ENCODE measurements at regions not wholly inside any gene's neighbourhood (a gene's known extent, or its start where the extent isn't known, plus 50 kb on each side); places are given as distances from the start of the nearest gene placed in this dataset.

DNA sequence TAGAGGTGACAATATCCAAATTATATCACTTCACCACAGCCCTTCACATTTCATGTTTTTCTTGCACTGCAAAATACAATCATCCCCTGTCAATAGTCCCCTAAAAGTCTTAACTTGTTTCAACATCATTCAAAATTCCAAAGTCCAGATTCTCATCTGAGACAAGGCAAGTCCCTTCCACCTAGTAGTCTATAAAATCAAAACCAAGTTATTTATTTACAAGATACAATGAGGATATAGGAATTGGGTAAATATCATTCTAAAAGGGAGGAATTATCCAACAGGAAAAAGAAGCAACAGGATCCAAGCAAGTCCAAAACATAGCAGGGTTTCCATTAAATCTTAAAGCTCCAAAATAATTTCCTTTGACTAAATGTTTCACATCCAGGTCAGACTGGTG is 1076.1 kb upstream of the TMEFF2 start:
- TF ChIP-seq EZH2phosphoT487 (IDR thresholded peaks at IDR 0.05; ENCODE audit: borderline replicate concordance, low read length) = no peak
- TF ChIP-seq, protein P1, sequence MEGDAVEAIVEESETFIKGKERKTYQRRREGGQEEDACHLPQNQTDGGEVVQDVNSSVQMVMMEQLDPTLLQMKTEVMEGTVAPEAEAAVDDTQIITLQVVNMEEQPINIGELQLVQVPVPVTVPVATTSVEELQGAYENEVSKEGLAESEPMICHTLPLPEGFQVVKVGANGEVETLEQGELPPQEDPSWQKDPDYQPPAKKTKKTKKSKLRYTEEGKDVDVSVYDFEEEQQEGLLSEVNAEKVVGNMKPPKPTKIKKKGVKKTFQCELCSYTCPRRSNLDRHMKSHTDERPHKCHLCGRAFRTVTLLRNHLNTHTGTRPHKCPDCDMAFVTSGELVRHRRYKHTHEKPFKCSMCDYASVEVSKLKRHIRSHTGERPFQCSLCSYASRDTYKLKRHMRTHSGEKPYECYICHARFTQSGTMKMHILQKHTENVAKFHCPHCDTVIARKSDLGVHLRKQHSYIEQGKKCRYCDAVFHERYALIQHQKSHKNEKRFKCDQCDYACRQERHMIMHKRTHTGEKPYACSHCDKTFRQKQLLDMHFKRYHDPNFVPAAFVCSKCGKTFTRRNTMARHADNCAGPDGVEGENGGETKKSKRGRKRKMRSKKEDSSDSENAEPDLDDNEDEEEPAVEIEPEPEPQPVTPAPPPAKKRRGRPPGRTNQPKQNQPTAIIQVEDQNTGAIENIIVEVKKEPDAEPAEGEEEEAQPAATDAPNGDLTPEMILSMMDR (conservative IDR thresholded peaks at IDR 0.05; ENCODE audit: low read depth, low read length) = no peak
- no peak for TF ChIP-seq EZH2 (IDR thresholded peaks at IDR 0.05; ENCODE audit: low read length, unreplicated experiment)
